Right lung (tissue), 2 donors: ENCODE measurements at regions not wholly inside any gene's neighbourhood (a gene's known extent, or its start where the extent isn't known, plus 50 kb on each side); places are given as distances from the start of the nearest gene placed in this dataset.
"Not testable (repeated sequence)": the region's sequence is repeated elsewhere in the genome, so short reads cannot be mapped to it uniquely, and the experiment has no call there.

Experiments
- DNase-seq, 2 donors: peaks; one replicate each; pipeline ENCODE4 v3.0.0-alpha.2; 2013

- no peak for DNase-seq
Measured at GRCh38 chr15:96807361-96807760, 476.9 kb downstream of the NR2F2 start.

GRCh38 chr15:96817900-96818299 lies 487.4 kb downstream of the NR2F2 start:
- DNase-seq: no peak

- no peak for DNase-seq
Measured at GRCh38 chr15:96818861-96819260, 488.4 kb downstream of the NR2F2 start.

GRCh38 chr15:96827981-96828380 lies 497.5 kb downstream of the NR2F2 start:
- no peak for DNase-seq

- no peak for DNase-seq
Measured at GRCh38 chr15:96837241-96837970, 506.9 kb downstream of the NR2F2 start.

GRCh38 chr15:96838081-96838480 lies 507.6 kb downstream of the NR2F2 start:
- DNase-seq: no peak

GRCh38 chr15:96849271-96849900 lies 518.9 kb downstream of the NR2F2 start:
- no peak for DNase-seq

GRCh38 chr15:96851613-96852012 lies 521.1 kb downstream of the NR2F2 start:
- DNase-seq: no peak

GRCh38 chr15:96858694-96859093 lies 528.2 kb downstream of the NR2F2 start:
- no peak for DNase-seq

GRCh38 chr15:96860741-96861140 lies 530.2 kb downstream of the NR2F2 start:
- DNase-seq: no peak

GRCh38 chr15:96867992-96868391 lies 537.5 kb downstream of the NR2F2 start:
- no peak for DNase-seq

- DNase-seq: no peak
Measured at GRCh38 chr15:96869122-96869521, 538.6 kb downstream of the NR2F2 start.

- no peak for DNase-seq
Measured at GRCh38 chr15:96869790-96870189, 539.3 kb downstream of the NR2F2 start.

- no peak for DNase-seq
Measured at GRCh38 chr15:96870580-96870979, 540.1 kb downstream of the NR2F2 start.

- not testable (repeated sequence) for DNase-seq
Measured at GRCh38 chr15:96877442-96877841, 546.9 kb downstream of the NR2F2 start.

GRCh38 chr15:96878129-96878528 lies 547.6 kb downstream of the NR2F2 start:
- DNase-seq: no peak

- DNase-seq: peak in 1 of 2 donors; percentile 40
Measured at GRCh38 chr15:96882121-96882772, 551.7 kb downstream of the NR2F2 start.

GRCh38 chr15:96887730-96888129 lies 557.2 kb downstream of the NR2F2 start:
- no peak for DNase-seq

GRCh38 chr15:96888764-96889163 lies 558.3 kb downstream of the NR2F2 start:
- DNase-seq: no peak

GRCh38 chr15:96889734-96890480 lies 559.4 kb downstream of the NR2F2 start:
- DNase-seq: no peak

- DNase-seq: no peak
Measured at GRCh38 chr15:96891046-96891445, 560.5 kb downstream of the NR2F2 start.

GRCh38 chr15:96893159-96893906 lies 562.8 kb downstream of the NR2F2 start:
- DNase-seq: peak in 1 of 2 donors; percentile 23
